NB4 (cell line): ENCODE measurements at regions not wholly inside any gene's neighbourhood (a gene's known extent, or its start where the extent isn't known, plus 50 kb on each side); places are given as distances from the start of the nearest gene placed in this dataset.
A peak's percentile ranks its signal among the peaks of the same experiment; 100 is the strongest.

Experiments used
- DNase-seq: peaks from one replicate; pipeline ENCODE4 v3.0.0; 2010; ENCODE audit warnings: low read depth
- H3K4me3 ChIP-seq: one replicate; pipeline ENCODE4 v1.5.1; 2011; ENCODE audit warnings: mild to moderate bottlenecking, low read depth, low read length, moderate library complexity
- CTCF ChIP-seq: IDR thresholded peaks from one replicate; pipeline ENCODE4 v1.5.1; 2012; ENCODE audit warnings: low read depth, low read length
- MAX ChIP-seq: IDR thresholded peaks from 2 replicates; pipeline ENCODE4 v1.6.1; 2011; ENCODE audit warnings: low read depth, low read length
- MYC ChIP-seq: IDR thresholded peaks from 2 replicates; pipeline ENCODE4 v1.6.1; 2011; ENCODE audit warnings: low read depth, low read length
- POLR2A ChIP-seq: IDR thresholded peaks from 2 replicates; pipeline ENCODE4 v1.6.1; 2011; ENCODE audit warnings: mild to moderate bottlenecking; ENCODE audit not compliant: insufficient read length; ENCODE audit errors: extremely low read depth

- TF ChIP-seq MAX (no peak), CTCF (no peak), MYC (no peak), POLR2A (no peak)
- no peak overlapping the region for H3K4me3 ChIP-seq
- DNase-seq, result no peak
Observed at GRCh38 chr2:236738896-236739295, 169.3 kb downstream of the ACKR3 start.

- no peak for DNase-seq
- no peak overlapping the region for H3K4me3 ChIP-seq
- TF ChIP-seq CTCF, result no peak
Observed at GRCh38 chr2:236739663-236740062, 170.0 kb downstream of the ACKR3 start.

GRCh38 chr2:236740506-236740905 lies 170.9 kb downstream of the ACKR3 start:
- DNase-seq, result no peak
- no peak for TF ChIP-seq MAX
- H3K4me3 ChIP-seq, result no peak overlapping the region

- no peak overlapping the region for H3K4me3 ChIP-seq
- no peak for DNase-seq
- no peak for TF ChIP-seq MYC
- no peak for TF ChIP-seq MAX
- no peak for TF ChIP-seq POLR2A
- TF ChIP-seq CTCF, result no peak
Observed at GRCh38 chr2:236743039-236743920, 173.7 kb downstream of the ACKR3 start.

- DNase-seq, result no peak
- TF ChIP-seq MAX, result no peak
- no peak for TF ChIP-seq POLR2A
- TF ChIP-seq CTCF, result no peak
- TF ChIP-seq MYC, result no peak
- no peak overlapping the region for H3K4me3 ChIP-seq
Observed at GRCh38 chr2:236743921-236744280, 174.3 kb downstream of the ACKR3 start.

- peak; percentile 51 for DNase-seq
- no peak overlapping the region for H3K4me3 ChIP-seq
- no peak for TF ChIP-seq CTCF
- TF ChIP-seq MYC, result no peak
- TF ChIP-seq POLR2A, result no peak
- TF ChIP-seq MAX, result no peak
Observed at GRCh38 chr2:236744281-236744705, 174.7 kb downstream of the ACKR3 start.
